Activated gamma-delta T cell treated with Interleukin-2 at 50 U/mL for 16 hours (primary cell): ENCODE measurements at regions not wholly inside any gene's neighbourhood (a gene's known extent, or its start where the extent isn't known, plus 50 kb on each side); places are given as distances from the start of the nearest gene placed in this dataset.

ENCODE experiments used
- DNase-seq: peaks from one replicate; pipeline ENCODE4 v3.0.0-alpha.2; 2020

DNA sequence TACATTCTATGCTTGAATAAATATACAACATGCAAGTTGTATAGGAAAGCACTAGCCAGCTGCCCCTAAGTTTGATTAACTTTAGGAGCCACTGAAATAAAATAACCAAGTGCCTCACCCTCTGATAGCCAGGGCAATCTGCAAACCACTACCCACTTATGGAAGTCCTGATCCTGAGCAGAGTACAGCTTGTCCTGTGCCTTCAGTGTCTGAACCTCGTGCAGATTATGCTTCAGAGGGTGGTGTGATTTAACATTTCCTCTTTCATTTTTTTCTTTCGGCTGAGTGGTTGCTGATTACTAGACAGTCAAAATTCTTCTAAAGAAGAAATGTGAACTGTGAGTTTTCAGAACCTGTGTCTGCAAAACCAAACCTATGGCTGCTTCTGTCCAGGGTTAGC lies 327.7 kb downstream of the PIK3R1 start:
- no peak for DNase-seq

- no peak for DNase-seq
These were observed 328.6 kb downstream of the PIK3R1 start for GRCh38 chr5:68544091-68544647.

DNA sequence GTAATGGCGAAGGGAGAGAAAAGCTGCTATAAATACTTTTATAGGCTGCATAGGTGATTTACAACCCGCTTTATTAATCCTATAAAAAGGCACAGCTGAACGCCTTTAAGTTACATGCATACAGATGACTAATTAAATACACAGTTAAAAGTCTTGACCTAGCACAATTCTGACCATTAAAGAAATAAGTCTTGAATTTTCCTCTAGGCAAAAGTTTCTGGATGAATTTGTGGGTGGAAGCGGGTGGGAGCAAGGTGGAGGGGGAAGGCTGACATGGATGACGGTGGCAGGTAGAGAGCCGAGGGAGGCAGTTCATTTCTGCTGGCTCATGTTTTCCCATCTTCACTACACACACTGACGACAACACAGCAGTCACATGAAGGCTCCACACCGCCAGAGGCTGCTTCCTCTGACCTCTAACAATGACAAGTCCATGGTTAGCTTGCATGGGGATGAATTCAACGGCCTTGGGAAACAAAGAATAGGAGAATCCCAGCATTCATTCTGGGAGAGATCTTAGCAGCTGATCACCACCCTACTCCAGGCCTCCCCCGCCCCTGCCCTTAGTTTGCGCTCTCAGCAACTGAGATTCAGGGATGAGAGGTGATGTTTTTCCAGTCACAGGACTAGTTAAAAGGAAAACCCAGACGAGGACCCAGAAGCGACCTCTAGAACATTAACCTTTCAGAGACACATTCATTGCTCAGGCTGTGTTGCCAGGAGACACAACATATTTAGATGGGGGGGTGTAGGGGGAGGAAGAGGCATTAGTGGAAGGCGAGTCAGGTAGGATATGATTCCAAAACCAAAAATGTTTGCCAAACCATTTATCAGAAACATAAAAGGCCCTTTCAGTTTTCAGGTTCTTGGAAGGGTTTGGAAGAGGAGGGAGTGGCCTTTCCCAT lies 329.3 kb downstream of the PIK3R1 start:
- DNase-seq, result no peak

- DNase-seq, result no peak
These were observed 330.2 kb downstream of the PIK3R1 start for GRCh38 chr5:68545636-68546295.

- DNase-seq, result no peak
These were observed 331.5 kb downstream of the PIK3R1 start for GRCh38 chr5:68547056-68547455.

DNA sequence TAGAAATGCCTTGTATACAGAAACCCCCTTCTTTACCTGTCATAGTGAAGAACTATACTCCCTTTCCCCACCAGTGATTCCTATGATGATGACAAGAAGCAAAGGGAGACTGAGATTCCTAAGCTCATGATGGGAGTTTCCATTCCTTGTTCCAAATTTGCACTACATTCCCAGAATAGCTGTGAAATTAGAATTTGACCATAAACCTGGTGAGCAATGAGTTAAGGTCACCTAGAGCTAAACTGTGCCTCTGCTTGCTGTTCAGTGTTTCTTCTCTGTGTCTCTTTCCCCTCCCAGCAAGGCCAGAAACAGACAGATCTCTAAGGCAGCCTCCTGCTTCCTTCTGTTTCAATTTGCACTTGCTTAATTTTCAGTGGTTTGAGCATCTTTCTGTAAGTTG lies 332.1 kb downstream of the PIK3R1 start:
- DNase-seq, result no peak

- DNase-seq, result no peak
These were observed 333.6 kb downstream of the PIK3R1 start for GRCh38 chr5:68548959-68549676.

- DNase-seq, result no peak
These were observed 334.5 kb downstream of the PIK3R1 start for GRCh38 chr5:68550015-68550414.

DNA sequence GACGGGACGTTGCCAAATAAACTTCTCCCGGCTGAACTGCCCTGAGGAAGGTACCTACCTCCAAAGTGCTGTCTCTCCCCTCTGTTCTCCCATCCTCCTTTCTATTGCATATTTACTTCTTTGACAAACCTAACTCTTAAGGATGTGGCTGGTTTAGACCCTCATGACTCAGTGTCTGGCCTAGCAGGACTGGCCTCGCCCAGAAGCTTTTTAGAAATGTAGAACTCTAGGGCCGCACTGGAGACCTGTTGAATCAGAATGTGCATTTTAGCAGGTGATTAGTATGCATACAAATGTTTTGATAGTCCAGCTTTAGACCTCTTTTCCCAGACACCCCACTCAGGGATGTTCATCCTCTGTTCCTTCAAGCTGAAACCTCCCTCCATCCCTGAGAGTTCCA lies 335.9 kb downstream of the PIK3R1 start:
- no peak for DNase-seq

DNA sequence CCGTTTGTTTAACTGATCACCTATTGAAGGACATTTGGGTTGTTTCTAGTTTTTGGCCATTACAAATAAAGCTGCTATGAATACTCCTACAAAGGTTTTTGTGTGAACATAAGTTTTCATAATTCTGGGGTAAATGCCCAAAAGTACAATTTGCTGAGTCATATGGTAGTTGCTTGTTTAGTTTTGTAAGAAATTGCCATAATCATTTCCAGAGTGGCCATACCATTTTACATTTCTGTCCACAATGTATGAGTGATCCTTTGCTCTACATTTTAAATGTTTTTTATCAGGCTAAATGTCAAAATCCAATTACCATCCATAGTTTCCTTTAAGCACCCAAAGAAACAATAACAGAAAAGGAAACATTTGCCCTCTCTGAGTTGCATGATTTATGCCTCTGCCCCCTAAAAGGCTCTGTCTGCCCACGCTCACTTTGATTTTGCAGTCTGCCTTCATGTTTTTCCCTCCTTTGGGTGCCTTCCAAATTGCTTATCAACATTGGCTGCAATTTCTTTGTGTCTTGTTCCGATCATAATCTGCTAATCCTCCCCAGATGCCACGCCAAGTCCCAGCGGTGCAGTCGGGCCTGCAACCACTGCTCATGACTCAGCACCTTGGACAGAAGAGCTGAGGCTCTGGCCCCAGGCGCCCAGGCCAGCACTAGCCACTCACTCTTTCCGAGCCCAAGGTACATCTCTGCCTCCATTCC lies 339.2 kb downstream of the PIK3R1 start:
- DNase-seq, result no peak

- no peak for DNase-seq
These were observed 340.5 kb downstream of the PIK3R1 start for GRCh38 chr5:68555907-68556681.

DNA sequence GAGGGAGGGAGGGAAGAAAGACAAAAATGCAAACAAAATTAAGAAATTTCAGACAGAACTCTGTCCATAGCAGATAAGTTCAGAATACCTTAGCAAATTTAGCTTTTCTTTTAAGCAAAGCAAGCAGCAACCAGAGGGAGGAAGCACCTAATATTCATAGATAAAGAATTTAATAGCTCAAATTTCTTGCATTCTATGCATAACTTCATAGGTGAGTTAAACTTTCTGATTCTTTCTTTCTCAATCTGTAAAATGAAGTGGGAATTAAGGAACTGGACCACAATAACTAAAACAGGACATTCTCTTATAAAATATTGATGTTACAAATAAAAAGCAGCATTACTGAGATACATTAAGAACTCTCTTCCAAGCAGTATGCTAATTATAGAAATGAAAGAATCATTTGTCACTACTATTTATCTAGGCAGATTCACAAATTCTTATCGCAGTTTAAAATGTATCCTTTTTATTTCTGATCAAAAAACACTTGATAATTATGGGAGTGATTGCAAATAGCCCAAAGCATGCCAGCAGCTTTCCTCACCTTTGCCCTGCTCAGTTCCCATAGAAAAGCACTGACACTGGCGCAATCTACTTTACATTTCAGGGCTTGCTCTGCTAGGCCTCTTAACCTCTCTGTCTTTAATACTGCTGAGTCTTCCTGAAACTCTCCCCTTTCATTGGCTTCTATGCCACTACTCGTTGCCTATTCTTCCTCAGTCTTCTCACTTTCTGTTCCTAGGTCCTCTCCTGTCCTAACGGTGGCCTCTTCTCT lies 341.8 kb downstream of the PIK3R1 start:
- no peak for DNase-seq

- no peak for DNase-seq
These were observed 346.8 kb downstream of the PIK3R1 start for GRCh38 chr5:68562308-68562707.

DNA sequence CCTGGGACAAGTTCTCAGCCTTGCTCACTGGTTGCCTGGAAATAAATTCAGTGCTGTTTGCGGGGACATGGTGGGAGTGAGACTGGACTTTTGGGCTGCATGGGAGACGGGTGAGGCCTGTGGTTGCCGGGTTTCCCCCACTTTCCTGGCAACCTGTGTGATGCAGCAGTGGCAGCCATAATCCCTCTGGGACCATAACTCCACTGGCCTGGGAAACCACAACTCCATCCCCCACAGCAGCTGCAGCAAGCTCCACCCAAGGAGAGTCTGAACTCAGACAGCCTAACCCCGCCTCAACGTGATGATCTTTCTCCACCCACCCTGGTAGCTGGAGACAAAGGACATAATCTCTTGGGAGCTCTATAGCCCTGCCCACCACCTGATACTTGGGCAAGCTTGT lies 349.9 kb downstream of the PIK3R1 start:
- DNase-seq, result no peak

GRCh38 chr5:68576805-68577204 lies 361.2 kb downstream of the PIK3R1 start:
- no peak for DNase-seq

- DNase-seq, result no peak
These were observed 366.7 kb downstream of the PIK3R1 start for GRCh38 chr5:68582284-68582683.

- DNase-seq, result no peak
These were observed 371.6 kb downstream of the PIK3R1 start for GRCh38 chr5:68587171-68587570.

- DNase-seq, result no peak
These were observed 376.3 kb downstream of the PIK3R1 start for GRCh38 chr5:68591850-68592249.

DNA sequence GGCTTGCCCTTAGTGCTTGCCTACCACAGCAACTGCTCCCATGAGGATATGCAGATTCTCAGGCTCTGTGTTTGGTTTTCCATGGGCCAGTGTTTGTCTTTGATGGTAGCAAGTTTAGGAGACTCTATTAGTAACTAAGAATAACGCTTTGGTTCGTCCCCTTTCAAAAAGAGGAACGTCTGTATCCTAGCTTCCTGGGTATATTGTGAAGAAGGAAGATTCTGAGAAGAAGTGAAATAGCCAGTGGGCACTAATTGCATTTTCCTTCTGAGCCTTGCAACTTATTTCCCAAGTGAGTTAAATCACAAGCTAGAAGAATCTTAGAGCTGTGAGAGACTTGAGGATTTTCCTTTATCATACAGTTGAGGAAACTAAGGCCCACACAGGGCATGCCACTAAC lies 376.8 kb downstream of the PIK3R1 start:
- DNase-seq, result no peak

- no peak for DNase-seq
These were observed 377.7 kb downstream of the PIK3R1 start for GRCh38 chr5:68593211-68593671.

- no peak for DNase-seq
These were observed 397.4 kb downstream of the PIK3R1 start for GRCh38 chr5:68612972-68613371.
